A204.1 (cell line): ENCODE measurements at regions not wholly inside any gene's neighbourhood (a gene's known extent, or its start where the extent isn't known, plus 50 kb on each side); places are given as distances from the start of the nearest gene placed in this dataset.
"Not testable (repeated sequence)": the region's sequence is repeated elsewhere in the genome, so short reads cannot be mapped to it uniquely, and the experiment has no call there.

Experiments
- FAIRE-seq: peaks from 2 replicates; lab custom pipeline; 2012; peaks lifted over from hg19 to GRCh38; lab: Jason Lieb, UNC

- FAIRE-seq, result not testable (repeated sequence)
Measured at GRCh38 chr7:55743454-55743717, 119.2 kb downstream of the SEPTIN14 start.

GRCh38 chr7:55742651-55743453 is 119.7 kb downstream of the SEPTIN14 start:
- FAIRE-seq, result not testable (repeated sequence)

- not testable (repeated sequence) for FAIRE-seq
Measured at GRCh38 chr7:55741721-55742631, 120.6 kb downstream of the SEPTIN14 start.

GRCh38 chr7:55740633-55741250 is 121.8 kb downstream of the SEPTIN14 start:
- not testable (repeated sequence) for FAIRE-seq

- not testable (repeated sequence) for FAIRE-seq
Measured at GRCh38 chr7:55740053-55740452, 122.5 kb downstream of the SEPTIN14 start.

GRCh38 chr7:55736641-55737221 is 125.8 kb downstream of the SEPTIN14 start:
- not testable (repeated sequence) for FAIRE-seq

- FAIRE-seq, result no peak
Measured at GRCh38 chr7:55733241-55734140, 129.1 kb downstream of the SEPTIN14 start.

- FAIRE-seq, result no peak
Measured at GRCh38 chr7:55731931-55732330, 130.6 kb downstream of the SEPTIN14 start.

- FAIRE-seq, result no peak
Measured at GRCh38 chr7:55730197-55730596, 132.4 kb downstream of the SEPTIN14 start.

- no peak for FAIRE-seq
Measured at GRCh38 chr7:55723621-55723941, 139.0 kb downstream of the SEPTIN14 start.

GRCh38 chr7:55722874-55723620 is 139.5 kb downstream of the SEPTIN14 start:
- not testable (repeated sequence) for FAIRE-seq

- not testable (repeated sequence) for FAIRE-seq
Measured at GRCh38 chr7:55721004-55721403, 141.5 kb downstream of the SEPTIN14 start.

- FAIRE-seq, result not testable (repeated sequence)
Measured at GRCh38 chr7:55715247-55715867, 143.1 kb upstream of the VOPP1 start.

GRCh38 chr7:55714370-55714769 is 142.1 kb upstream of the VOPP1 start:
- FAIRE-seq, result not testable (repeated sequence)

GRCh38 chr7:55710312-55710711 is 138.0 kb upstream of the VOPP1 start:
- FAIRE-seq, result not testable (repeated sequence)

GRCh38 chr7:55708028-55708427 is 135.7 kb upstream of the VOPP1 start:
- not testable (repeated sequence) for FAIRE-seq

GRCh38 chr7:55707410-55707809 is 135.1 kb upstream of the VOPP1 start:
- FAIRE-seq, result not testable (repeated sequence)

- not testable (repeated sequence) for FAIRE-seq
Measured at GRCh38 chr7:55706451-55707195, 134.3 kb upstream of the VOPP1 start.

GRCh38 chr7:55705728-55706450 is 133.6 kb upstream of the VOPP1 start:
- FAIRE-seq, result not testable (repeated sequence)
